ENCODE measurements at regions not wholly inside any gene's neighbourhood (a gene's known extent, or its start where the extent isn't known, plus 50 kb on each side); places are given as distances from the start of the nearest gene placed in this dataset.

DNA sequence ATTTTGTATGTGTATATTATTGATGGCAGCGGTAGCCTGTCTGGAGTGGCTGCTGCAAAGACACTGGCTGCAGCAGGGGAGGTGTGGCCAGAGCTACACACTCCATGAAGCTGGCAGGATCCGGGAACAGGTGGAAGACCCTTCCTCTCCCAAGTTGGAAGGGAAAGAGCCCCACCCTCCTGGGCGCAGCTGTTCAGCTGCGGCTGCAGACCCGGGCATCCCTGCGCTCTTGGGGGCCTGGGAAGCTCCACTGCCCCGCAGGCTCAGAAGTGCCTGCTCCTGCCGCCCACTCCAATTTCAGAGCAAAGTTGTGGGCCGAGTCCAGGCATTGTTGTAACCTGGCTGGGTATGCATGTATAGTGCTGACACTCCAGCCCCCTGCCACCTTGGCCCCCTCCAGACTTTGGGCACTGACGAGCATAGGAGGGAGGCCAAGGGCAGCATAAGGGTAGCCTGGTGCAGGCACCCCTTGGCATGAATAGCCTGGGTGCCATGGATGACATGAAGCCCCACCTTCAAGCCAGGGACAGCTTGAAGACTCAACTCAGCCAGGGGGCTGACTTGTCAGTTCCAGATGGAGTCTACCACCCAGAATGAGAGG, 90.7 kb upstream of the TMEM168 start:
- DNase-seq: no peak

GRCh38 chr7:112877691-112878460, 87.7 kb upstream of the TMEM168 start:
- no peak for DNase-seq

DNA sequence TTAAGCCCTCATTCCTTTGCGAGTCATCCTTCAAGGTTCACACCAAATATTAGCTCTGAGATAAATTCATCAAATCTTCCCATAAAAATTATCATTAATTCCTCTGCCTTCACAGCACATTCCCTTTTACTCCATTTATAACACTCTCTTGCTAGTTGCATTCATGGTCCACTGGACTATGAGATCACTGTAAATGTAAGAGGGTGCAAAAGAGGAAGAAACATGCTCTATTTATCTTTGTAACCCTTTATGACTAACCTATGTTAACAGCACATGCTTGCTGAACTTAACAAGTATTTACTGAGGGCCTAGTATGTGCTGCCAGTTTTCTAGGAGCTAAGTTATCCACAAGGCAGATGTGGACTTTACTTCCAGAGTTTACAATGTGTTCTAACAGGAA, 86.7 kb upstream of the TMEM168 start:
- DNase-seq: no peak

GRCh38 chr7:112874909-112875308, 84.7 kb upstream of the TMEM168 start:
- no peak for DNase-seq

GRCh38 chr7:112873831-112874553, 83.8 kb upstream of the TMEM168 start:
- DNase-seq: no peak

DNA sequence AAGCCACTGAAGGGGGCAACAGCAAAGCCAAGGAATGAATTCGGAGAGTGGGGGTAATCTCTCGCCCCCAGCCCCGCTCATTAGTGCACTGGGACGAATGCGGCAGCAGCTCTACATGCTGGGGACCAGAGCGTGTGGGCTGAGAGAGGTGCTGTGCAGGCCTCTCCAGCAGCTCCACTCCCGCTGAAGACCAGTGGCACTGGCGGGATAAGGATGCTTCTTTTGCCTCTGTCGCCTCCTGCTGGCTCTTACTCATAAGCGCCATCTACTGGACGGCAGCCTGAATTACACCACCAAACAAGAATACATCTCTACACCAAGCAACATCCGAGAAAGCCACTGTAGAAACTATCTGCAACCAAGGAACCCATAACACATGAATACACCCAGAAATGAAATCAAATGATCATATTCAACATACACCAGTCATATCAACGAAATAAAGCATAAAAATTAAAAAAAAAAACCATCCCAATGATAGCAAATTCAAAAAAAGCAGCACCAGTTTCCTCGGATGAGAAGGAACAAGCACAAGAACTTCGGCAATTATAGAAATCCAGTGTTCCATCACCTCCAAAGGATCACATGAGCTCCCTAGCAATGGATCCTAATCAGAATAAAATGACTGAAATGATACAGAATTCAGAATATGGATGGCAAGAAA, 79.0 kb upstream of the TMEM168 start:
- peak; percentile 1 to 13 for DNase-seq

- no peak for DNase-seq
Observed at GRCh38 chr7:112868609-112869008, 78.4 kb upstream of the TMEM168 start.

DNA sequence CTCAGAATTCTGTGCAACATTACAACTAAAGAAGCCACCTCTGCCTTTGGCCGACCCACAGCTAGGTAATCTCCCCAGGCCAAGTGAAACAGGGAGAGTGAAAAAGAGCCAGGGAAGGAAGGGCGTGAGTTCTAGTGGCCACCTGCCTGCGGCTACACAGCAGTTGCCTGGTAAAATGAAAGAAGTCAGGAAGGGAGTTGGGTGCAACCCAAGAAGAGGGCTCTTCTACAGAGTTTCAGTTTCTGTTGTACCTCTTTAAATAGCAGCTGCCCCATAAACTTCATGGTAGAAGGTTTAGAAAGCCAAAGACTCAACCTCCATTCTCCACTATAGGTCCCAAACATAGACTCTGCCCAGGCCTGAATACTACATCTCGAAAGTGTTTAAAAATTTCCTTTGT, 76.2 kb upstream of the TMEM168 start:
- DNase-seq: no peak

GRCh38 chr7:112864380-112864779, 74.2 kb upstream of the TMEM168 start:
- DNase-seq: no peak

DNA sequence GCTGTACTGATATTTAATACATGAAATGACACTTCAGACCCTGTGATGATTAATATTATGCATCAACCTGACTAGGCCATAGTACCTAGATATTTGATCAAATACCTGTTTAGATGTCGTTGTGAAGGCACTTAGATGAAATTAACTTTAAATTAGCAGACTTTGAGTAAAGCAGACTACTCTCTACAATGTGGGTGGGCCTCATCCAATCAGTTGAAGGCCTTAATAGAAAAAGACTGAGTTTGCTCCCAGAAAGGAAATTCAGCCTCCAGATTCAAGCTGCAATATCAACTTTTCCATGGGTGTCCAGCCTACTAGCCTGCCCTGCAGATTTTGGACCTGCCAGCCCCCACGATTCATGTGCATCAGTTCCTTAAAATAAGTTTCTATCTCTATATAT, 68.6 kb upstream of the TMEM168 start:
- no peak for DNase-seq

DNA sequence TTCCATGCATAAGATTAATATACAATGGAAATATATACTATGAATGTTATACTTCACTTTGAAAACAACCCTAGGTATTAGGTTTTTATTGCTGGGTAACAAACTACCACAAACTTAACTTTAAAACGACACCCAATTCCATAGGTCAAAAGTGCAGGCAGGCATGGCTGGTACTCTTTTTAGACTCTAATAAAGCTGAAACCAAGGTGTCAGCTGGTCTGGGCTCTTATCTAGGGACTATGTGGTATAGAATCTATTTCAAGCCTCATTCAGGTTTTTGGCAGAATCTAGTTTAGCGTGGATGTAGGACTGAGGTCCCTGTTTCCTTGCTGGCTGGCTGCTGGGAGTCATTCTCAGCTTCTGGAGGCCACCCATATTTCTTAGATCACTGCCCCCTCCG, 65.0 kb upstream of the TMEM168 start:
- DNase-seq: no peak

DNA sequence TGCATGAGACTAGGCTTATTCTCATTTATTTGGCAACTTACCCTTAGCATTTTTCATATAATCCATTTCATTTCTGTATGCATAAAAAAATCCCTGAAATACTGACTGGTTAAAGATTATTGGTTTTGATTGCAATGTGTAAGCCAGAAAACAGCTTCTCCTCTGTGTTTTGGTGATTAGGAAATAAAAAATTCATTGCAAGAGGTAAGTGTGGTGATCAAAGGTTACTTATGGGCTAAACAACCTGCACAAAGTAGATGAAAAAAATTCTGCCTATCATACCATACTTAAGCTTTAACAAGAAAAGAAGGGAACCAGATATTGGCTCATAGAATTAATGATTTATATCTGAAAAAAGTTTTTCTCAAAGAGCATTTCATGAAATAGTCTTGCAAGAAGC, 64.0 kb upstream of the TMEM168 start:
- no peak for DNase-seq

- no peak for DNase-seq
Observed at GRCh38 chr7:112853422-112853821, 63.2 kb upstream of the TMEM168 start.

DNA sequence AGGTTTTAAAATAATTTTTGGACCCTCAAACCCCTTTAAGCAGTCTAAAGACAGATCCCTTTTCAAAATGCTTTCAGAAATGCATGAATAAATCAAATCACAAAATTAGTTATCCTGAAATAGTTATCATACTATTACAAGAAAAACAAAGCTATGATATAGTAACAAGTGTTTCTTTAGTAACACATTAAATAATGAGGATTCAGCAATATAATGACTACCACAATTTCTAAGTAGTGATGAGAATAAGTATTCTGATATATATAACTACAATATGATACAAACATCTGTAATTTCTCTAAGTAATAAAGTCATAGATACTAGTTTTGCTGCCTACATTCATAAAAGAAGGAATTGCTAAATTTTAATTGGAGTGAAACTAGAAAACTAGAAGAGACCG, 53.0 kb upstream of the TMEM168 start:
- no peak for DNase-seq
